HG03135 (cell line): ENCODE measurements at regions not wholly inside any gene's neighbourhood (a gene's known extent, or its start where the extent isn't known, plus 50 kb on each side); places are given as distances from the start of the nearest gene placed in this dataset.

Experiments
- ATAC-seq: cut with Tn5 transposase; IDR thresholded peaks from one replicate; pipeline ENCODE4 v1.9.1; 2021; ENCODE audit warnings: mild to moderate bottlenecking, moderate library complexity; ENCODE audit not compliant: unreplicated experiment

DNA sequence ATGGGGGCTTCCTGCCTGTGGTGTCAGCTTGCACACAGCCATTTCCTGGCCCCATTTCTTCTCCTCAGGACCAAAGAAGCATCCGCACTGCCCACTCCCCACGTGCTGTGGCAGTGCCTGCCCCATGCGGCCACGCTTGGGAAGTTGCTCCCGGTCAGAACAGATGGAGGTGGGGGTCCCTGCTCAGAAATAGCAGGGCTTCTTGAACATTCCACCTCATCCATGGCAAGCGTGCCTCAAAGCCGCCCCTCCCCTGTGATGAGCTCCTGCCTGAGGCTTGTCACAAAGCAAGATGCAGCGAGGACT is 238.2 kb downstream of the SYK start:
- no peak for ATAC-seq

DNA sequence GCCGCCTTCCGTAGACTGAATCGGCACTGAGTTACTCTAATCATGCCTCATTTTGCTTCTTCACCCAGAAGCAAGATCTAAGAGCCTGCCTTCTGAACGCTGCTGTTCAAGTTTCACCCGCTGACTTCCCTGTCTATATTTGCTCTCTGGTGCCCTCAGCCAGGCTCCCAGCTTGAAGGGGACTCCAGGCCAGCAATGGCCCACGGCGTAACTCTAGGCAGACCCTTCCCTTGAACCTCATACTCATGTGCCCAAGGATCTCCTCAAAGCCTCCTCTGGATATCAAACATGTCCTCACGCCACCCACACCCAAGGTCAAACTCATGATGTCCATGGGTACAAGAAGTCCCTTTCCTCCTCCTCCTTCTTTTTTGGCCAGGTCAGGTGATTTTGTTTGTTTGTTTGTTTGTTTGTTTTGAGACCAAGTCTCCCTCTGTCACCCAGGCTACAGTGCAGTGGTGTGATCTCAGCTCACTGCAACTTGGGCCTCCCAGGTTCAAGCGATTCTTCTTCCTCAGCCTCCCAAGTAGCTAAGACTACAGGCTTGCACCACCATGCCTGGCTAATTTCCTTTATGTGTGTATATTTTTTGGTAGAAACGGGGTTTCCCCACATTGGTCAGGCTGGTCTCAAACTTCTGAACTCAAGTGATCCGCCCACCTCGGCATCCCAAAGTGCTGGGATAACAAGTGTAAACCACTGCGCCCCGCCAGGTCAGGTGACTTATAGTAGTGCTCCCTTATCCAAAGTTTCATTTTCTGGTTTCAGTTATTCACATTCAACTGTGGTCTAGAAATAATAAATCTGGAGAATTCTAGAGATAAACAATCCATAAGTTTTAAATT is 239.0 kb downstream of the SYK start:
- no peak for ATAC-seq

DNA sequence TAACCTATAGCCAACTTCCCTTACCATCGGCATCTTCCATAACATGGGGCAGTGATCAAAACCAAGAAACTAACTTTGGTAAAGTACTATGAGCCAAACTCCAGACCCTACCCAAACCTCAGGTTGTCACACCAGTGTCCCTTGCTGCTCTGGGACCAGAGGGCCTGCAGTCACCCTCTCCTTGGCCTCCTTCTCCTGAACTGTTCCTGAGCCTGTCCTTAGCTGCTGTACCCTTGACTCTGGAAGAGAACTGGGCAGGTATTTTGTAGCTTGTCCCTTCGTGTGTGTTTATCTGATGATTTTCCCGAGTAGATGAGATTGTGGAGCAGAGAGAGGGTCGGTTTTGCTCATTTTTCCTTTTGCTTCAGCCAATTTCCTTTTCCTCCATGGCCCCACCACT is 240.4 kb downstream of the SYK start:
- ATAC-seq: no peak

DNA sequence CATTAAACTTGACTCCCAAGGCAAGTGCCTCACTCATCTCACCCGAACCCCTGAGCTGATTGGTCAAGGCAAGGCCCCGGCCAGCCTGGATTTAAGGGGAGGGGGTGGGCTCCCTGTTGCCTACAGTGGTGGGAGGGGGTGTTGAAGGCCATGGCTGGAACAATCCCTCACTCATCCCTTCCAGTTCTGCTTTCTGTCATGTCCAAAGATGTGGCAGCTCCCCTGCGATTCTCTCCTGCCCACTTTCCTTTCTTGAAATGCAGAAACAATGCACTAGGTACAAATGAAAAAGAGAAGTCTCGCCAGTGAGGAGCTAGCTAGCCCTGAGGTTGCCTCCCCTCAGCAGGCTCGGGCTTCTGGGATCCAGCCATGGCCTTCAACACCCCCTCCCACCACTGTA is 240.9 kb downstream of the SYK start:
- ATAC-seq: no peak

DNA sequence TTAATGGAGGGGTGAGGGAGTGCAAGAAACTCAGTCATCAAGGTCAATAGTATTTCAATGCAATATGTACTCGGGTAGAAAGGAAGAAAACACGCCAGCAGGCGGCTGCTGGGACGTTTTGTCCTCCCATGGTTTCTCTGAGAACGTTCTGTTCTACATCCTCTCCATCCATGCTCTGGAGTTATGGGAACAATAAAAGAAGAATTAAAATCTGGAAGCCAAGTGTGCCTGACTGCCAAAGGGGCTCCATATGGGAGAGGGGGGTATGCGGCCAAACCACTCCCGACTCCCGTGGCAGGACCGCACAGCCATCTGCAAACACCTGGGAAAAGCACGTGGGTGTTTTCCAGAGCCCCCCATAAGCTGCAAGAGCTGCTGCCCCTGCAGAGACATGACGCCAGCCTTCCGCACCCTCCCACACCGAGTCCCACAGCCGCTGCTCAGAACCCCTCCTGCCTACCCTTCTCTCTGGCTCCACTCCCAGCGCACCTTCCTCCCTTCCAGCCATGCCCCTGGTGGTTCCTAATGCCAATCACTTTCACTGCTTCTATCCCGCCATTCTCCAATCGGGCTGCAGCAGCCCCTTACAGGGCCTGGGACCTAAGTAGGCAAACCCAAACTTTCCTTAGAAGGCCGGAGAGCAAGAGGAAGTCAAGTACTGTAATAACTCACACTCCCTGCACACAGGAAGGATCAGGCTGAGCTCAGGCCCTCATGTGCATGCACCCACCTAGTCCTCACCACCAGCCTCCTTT is 241.6 kb downstream of the SYK start:
- no peak for ATAC-seq

GRCh38 chr9:91043811-91044175 is 242.2 kb downstream of the SYK start:
- no peak for ATAC-seq

DNA sequence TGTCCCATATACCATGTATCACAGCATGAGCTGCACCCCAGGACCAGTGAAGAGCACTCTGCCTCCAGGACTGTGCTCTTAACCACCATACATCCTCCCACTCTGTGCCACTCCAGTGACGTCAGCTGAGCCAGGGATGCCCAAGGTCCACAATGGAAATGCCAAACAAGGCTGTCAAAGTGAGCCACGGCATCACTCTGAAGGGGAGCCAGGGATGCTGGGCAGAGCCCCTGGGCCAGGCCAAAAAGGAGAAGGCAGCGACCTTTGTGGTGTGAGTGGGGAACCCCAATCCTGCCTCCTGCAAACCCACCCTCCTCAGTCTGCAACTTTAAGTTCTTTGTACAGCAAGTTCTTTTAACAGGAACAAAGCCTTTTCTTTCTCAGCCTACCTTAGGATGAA is 242.7 kb downstream of the SYK start:
- no peak for ATAC-seq

DNA sequence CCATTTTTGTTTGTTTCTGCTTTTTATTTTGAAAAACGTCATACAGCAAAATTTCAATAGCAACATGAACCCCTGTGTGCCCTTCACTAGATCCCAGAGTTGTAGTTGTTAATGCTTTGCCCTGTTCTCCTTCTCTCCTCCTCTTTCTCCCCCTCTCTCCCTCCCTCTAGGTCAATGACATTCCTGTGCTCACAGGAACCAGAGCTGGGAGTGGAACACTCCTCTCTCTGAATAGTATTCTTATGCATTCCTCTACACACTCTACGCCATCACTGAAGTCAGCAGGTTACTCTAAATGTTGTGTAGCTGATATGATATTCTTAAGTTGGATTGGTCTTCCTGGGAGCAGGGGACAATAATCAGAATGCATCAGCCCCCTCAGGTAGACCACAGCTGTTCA is 243.4 kb downstream of the SYK start:
- no peak for ATAC-seq

- no peak for ATAC-seq
Measured at GRCh38 chr9:91047529-91047928, 245.9 kb downstream of the SYK start.

- ATAC-seq: no peak
Measured at GRCh38 chr9:91047993-91048607, 246.5 kb downstream of the SYK start.

DNA sequence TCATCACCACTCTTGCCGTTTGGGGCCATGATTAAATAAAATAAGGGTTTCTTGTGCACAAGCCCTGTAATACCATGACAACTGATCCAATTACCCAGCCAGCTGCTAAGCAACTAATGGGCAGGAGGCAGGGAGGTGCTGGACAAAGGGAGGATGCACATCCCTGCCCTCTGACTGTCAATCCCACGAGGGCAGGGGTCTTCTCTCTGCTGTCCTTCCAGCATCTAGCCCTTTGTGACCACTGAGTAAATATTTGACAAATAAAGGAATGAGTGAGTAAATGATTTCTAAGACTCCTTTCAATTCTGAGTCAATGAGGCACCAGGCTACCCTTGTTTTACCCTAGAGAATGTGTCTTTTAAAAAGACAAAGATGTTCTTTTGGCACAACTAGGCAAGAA is 247.1 kb downstream of the SYK start:
- ATAC-seq: no peak

- no peak for ATAC-seq
Measured at GRCh38 chr9:91053824-91054223, 252.2 kb downstream of the SYK start.

DNA sequence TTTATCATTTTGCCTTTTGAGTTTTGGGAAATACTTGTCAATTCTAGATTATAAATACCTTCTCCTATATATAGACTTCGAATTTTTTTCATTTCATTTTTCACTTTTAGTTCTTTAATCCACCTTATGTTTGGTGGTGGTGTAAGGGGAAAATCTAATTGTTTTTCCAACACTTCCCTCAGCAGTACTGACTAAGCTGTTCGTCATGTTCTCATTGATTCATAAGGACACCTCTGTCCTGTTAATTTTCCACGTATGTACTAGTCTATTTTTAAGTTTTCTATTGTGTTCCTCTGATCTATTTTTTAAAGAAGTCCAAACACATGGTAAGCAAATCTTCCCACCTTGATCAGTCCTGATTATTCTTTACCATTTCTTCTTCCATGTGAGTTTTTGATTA is 254.2 kb downstream of the SYK start:
- ATAC-seq: no peak

DNA sequence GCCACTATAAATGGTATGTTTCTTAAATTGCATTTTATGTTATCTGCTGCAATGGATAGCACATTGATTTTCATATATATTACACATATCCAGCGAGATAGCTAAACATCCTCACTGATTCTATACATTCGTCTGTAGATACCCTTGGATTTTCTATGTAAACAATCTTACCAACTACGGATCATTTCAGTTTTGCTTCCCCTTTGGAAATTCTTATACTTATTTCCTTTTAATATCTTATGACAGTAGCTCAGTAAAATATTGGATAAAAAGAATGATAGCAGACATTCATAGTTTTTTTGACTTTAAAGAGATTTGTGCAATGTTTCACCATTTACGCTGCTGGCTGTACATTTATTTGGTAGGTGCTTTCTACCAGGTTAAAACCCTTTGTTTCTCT is 254.9 kb downstream of the SYK start:
- ATAC-seq: no peak

DNA sequence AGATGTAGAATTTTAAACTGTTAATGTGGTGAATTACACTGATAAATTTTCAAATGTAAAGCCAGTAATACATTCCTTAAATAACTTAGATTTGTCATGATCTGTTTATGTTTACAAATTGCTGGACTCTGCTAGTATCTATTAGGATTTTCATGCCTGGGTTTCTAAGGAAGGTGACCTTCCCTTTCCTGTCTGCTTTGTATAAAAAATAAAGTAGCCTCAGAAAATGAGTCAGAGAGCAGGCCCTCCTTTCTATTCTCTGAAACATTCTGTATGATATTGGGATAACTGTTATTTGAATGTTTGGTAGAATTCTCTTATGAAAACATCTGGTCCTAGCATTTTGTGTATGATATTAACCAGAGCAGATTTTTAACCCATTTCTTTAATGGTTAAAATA is 255.3 kb downstream of the SYK start:
- ATAC-seq: no peak

DNA sequence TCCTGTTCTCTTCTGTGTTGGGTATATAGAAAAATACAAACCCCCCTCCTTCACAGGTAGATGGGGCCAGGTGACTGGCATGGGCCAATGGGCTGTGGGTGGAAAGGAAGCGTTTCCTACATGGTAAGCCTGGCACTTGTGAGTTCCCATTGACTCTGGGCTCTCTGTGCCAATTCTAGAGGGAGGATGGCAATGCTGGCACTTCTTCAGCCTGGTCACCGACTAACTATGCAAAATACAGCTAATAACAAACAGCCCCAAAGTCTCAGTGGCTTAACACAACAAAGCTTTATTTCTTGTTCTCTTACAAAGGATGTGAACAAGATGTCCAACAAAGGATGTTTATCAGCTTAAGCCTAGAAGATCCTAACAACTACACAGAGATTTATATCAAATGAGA is 258.1 kb downstream of the SYK start:
- no peak for ATAC-seq

DNA sequence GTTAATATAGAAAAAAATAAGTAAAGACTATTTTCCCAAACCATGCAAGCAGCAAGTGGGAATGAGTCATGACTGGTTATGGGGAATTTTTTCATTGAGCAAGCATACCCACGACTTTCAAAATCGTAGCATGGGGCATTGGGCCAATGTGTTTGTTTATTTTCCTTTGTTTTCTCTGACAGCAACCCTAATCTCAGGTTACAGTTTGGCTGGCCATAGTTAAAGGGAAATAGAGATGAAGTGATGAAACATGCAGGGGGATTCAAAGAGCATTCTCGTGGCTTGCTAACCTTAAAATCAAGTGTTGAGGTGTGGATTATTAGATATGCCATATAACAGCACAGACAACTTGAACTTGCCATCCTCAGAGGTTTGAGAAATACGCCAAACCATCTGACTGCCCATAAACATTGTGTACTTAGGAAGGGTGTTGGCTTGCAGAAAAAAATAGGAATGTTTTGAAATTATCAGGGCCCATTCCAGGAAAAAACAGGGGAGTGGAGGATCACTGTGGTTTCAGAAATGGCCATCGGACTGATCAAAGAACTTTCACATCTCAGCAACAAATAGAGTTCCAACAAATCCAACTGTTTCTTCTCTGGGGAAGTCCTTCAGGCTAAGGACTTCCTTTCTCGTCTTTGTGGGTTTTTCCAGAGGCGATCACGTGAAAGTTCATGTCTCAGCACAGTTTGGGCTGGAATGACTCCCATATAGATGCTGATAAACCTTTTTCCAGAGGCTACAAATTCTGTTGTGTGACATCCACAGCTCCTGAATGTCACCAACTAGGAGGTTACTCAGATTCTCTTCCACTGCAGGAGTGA is 259.1 kb downstream of the SYK start:
- no peak for ATAC-seq

GRCh38 chr9:91061506-91061905 is 259.9 kb downstream of the SYK start:
- no peak for ATAC-seq

DNA sequence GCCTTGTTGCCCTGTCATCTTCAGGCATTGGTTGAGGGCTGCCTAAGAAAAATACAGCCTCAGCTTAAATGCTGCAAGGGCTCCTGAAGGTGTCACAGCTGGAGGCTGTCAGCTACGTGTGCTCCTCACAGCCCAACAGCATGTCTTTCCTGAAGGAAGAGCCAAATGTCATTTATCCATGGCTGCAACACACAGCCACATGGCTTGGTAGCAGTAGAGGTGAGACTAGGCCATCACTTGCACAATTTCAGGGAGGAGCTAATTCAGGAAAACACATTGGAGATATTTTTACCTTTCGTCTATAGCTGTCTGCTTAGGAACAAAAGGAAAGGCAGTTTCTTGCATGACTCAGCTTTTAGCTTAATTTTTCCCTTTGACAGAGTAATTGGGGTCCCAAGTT is 260.7 kb downstream of the SYK start:
- ATAC-seq: no peak

GRCh38 chr9:91063471-91063870 is 261.9 kb downstream of the SYK start:
- no peak for ATAC-seq

- no peak for ATAC-seq
Measured at GRCh38 chr9:91065231-91066041, 263.8 kb downstream of the SYK start.
